NCI-H1105 treated with DMSO at 0.1 percent for 48 hours (cell line): ENCODE measurements at regions not wholly inside any gene's neighbourhood (a gene's known extent, or its start where the extent isn't known, plus 50 kb on each side); places are given as distances from the start of the nearest gene placed in this dataset.
A peak's percentile ranks its signal among the peaks of the same experiment; 100 is the strongest.
"Not testable (repeated sequence)": the region's sequence is repeated elsewhere in the genome, so short reads cannot be mapped to it uniquely, and the experiment has no call there.

Source experiments
- DNase-seq: peaks from one replicate; lab custom pipeline; 2025; lab: John Stamatoyannopoulos, UW

GRCh38 chr1:187718527-187718926, 889.8 kb downstream of the PLA2G4A start:
- no peak for DNase-seq

GRCh38 chr1:187721216-187721615, 892.5 kb downstream of the PLA2G4A start:
- DNase-seq, result peak; percentile 37

- no peak for DNase-seq
Measured at GRCh38 chr1:187725216-187725615, 896.5 kb downstream of the PLA2G4A start.

GRCh38 chr1:187733232-187733631, 904.5 kb downstream of the PLA2G4A start:
- DNase-seq, result no peak

GRCh38 chr1:187734427-187734826, 905.7 kb downstream of the PLA2G4A start:
- DNase-seq, result no peak

- no peak for DNase-seq
Measured at GRCh38 chr1:187744665-187745064, 915.9 kb downstream of the PLA2G4A start.

GRCh38 chr1:187755536-187755935, 926.8 kb downstream of the PLA2G4A start:
- DNase-seq, result no peak

GRCh38 chr1:187756684-187757083, 927.9 kb downstream of the PLA2G4A start:
- DNase-seq, result not testable (repeated sequence)

- DNase-seq, result no peak
Measured at GRCh38 chr1:187759825-187760333, 931.1 kb downstream of the PLA2G4A start.

- DNase-seq, result no peak
Measured at GRCh38 chr1:187762118-187762517, 933.4 kb downstream of the PLA2G4A start.

GRCh38 chr1:187763465-187763864, 934.7 kb downstream of the PLA2G4A start:
- no peak for DNase-seq

- DNase-seq, result no peak
Measured at GRCh38 chr1:187763976-187764375, 935.2 kb downstream of the PLA2G4A start.

GRCh38 chr1:187771396-187771795, 942.6 kb downstream of the PLA2G4A start:
- DNase-seq, result no peak

- no peak for DNase-seq
Measured at GRCh38 chr1:187773168-187773567, 944.4 kb downstream of the PLA2G4A start.

GRCh38 chr1:187787736-187788135, 959.0 kb downstream of the PLA2G4A start:
- no peak for DNase-seq

GRCh38 chr1:187788718-187789117, 960.0 kb downstream of the PLA2G4A start:
- DNase-seq, result no peak

- no peak for DNase-seq
Measured at GRCh38 chr1:187790724-187791123, 962.0 kb downstream of the PLA2G4A start.

- peak; percentile 30 for DNase-seq
Measured at GRCh38 chr1:187794561-187794960, 965.8 kb downstream of the PLA2G4A start.

GRCh38 chr1:187809549-187809948, 980.8 kb downstream of the PLA2G4A start:
- no peak for DNase-seq

GRCh38 chr1:187816646-187817045, 987.9 kb downstream of the PLA2G4A start:
- no peak for DNase-seq

- DNase-seq, result no peak
Measured at GRCh38 chr1:187817782-187818181, 989.0 kb downstream of the PLA2G4A start.

GRCh38 chr1:187819086-187819485, 990.3 kb downstream of the PLA2G4A start:
- DNase-seq, result no peak

GRCh38 chr1:187836557-187836956, 1007.8 kb downstream of the PLA2G4A start:
- DNase-seq, result no peak

GRCh38 chr1:187837787-187838186, 1009.0 kb downstream of the PLA2G4A start:
- DNase-seq, result peak; percentile 70
